Upper lobe of right lung (tissue), 1 donor: ENCODE measurements at regions not wholly inside any gene's neighbourhood (a gene's known extent, or its start where the extent isn't known, plus 50 kb on each side); places are given as distances from the start of the nearest gene placed in this dataset.
A peak's percentile ranks its signal among the peaks of the same experiment; 100 is the strongest.

Experiments
- ATAC-seq: fragments of 200-7000 bp; cut with Tn5 transposase; one replicate; pipeline ENCODE4 v1.9.1; 2020; ENCODE audit warnings: mild to moderate bottlenecking, moderate library complexity
- DNase-seq: peaks from one replicate; pipeline ENCODE4 v3.0.0-alpha.2; 2020
- H3K27ac ChIP-seq: fragments of 200-600 bp; one replicate; pipeline ENCODE4 v1.8.0; 2022
- H3K27me3 ChIP-seq: fragments of 200-600 bp; one replicate; pipeline ENCODE4 v1.8.0; 2022; ENCODE audit warnings: mild to moderate bottlenecking
- H3K36me3 ChIP-seq: fragments of 200-600 bp; one replicate; pipeline ENCODE4 v1.8.0; 2022
- H3K4me1 ChIP-seq: fragments of 200-600 bp; one replicate; pipeline ENCODE4 v1.8.0; 2022
- H3K4me3 ChIP-seq: fragments of 200-600 bp; one replicate; pipeline ENCODE4 v1.8.0; 2022; ENCODE audit warnings: mild to moderate bottlenecking
- H3K9me3 ChIP-seq: fragments of 200-600 bp; one replicate; pipeline ENCODE4 v1.8.0; 2022
- intact Hi-C: fragments of 100-400 bp; cut with DNase I; formaldehyde crosslinking; loops from one replicate; pipeline ENCODE4 v1.11.0; 2022
- TF ChIP-seq, protein P1 (sequence below): fragments of 200-600 bp; IDR thresholded peaks from one replicate; pipeline ENCODE4 v1.8.0; 2022; ENCODE audit warnings: antibody characterized with exemption
- donor health status: DM: no; HTN: yes; CAD: no; lungs with severe emphysema.

GRCh38 chr17:77433385-77434135 is 292.8 kb downstream of the SEC14L1 start:
- no peak overlapping the region for H3K27ac ChIP-seq
- H3K36me3 ChIP-seq: no peaks in the 10 kb centered on the region
- no peaks in the 10 kb centered on the region for H3K9me3 ChIP-seq
- no peak overlapping the region for H3K4me3 ChIP-seq
- ATAC-seq (no peak), DNase-seq (no peak)
- TF ChIP-seq, protein P1, sequence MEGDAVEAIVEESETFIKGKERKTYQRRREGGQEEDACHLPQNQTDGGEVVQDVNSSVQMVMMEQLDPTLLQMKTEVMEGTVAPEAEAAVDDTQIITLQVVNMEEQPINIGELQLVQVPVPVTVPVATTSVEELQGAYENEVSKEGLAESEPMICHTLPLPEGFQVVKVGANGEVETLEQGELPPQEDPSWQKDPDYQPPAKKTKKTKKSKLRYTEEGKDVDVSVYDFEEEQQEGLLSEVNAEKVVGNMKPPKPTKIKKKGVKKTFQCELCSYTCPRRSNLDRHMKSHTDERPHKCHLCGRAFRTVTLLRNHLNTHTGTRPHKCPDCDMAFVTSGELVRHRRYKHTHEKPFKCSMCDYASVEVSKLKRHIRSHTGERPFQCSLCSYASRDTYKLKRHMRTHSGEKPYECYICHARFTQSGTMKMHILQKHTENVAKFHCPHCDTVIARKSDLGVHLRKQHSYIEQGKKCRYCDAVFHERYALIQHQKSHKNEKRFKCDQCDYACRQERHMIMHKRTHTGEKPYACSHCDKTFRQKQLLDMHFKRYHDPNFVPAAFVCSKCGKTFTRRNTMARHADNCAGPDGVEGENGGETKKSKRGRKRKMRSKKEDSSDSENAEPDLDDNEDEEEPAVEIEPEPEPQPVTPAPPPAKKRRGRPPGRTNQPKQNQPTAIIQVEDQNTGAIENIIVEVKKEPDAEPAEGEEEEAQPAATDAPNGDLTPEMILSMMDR: no peak
- intact Hi-C loops: loop anchor here (5.0 to 10.0 kb wide), 2 partner anchors 59 to 99 kb away; no protein-coding TSS in a partner anchor
- no peaks in the 10 kb centered on the region for H3K27me3 ChIP-seq
- H3K4me1 ChIP-seq: peaks cover 83% of the 10 kb centered on the region

GRCh38 chr17:77434136-77435114 is 293.7 kb downstream of the SEC14L1 start:
- TF ChIP-seq, protein P1: no peak
- ATAC-seq: no peak
- DNase-seq: no peak
- no peak overlapping the region for H3K27ac ChIP-seq
- no peaks in the 10 kb centered on the region for H3K36me3 ChIP-seq
- no peaks in the 10 kb centered on the region for H3K27me3 ChIP-seq
- no peak overlapping the region for H3K4me3 ChIP-seq
- no peaks in the 10 kb centered on the region for H3K9me3 ChIP-seq
- H3K4me1 ChIP-seq: peaks cover 85% of the 10 kb centered on the region
- intact Hi-C loops: loop anchor here (5.0 to 10.0 kb wide), 2 partner anchors 58 to 100 kb away; no protein-coding TSS in a partner anchor

DNA sequence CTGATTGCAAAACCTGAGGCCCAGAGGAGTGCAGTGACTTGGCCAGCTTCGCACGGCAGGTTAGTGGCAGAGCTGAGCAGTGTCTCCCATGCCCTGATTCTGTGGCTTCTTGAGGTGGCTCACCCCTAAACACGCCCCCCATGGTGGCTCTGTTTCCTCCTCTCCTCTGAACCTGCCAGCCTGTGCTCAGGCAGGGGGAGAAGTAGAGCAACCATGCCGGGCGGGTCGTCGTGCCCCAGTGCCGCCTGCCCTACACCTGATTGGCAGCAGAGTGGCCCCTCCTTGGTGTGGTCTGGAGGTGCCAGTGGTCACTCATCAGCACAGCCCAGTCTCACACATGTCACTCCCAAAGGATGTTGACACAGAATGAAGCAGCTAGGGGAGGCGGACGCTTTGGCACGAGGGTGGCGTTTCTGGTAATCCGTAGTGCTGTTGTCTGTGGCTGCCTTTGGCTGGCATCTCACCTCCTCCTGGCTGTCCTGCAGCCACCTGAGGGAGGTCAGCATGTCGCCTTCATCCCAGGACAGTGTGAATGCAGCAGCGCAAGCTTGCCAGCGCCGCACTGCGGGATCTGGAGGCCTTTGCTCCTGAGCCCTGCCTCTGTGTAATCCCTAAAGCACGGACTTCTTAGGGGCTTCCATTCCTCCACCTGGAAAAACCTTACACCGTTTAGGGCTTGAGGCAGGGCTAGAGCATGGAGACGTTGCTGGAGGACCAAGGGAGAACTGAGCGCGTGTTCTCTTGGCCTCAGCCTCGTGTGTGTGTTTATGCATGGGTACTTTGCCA is 294.7 kb downstream of the SEC14L1 start:
- H3K27ac ChIP-seq: peak overlapping the region; percentile 11
- TF ChIP-seq, protein P1: no peak
- ATAC-seq (no peak), DNase-seq (no peak)
- no peak overlapping the region for H3K4me3 ChIP-seq
- intact Hi-C loops: loop anchor here (10.0 kb wide), 1 partner anchor 101 kb away; no protein-coding TSS in a partner anchor
- no peaks in the 10 kb centered on the region for H3K36me3 ChIP-seq
- peaks cover 85% of the 10 kb centered on the region for H3K4me1 ChIP-seq
- no peaks in the 10 kb centered on the region for H3K27me3 ChIP-seq
- H3K9me3 ChIP-seq: no peaks in the 10 kb centered on the region

DNA sequence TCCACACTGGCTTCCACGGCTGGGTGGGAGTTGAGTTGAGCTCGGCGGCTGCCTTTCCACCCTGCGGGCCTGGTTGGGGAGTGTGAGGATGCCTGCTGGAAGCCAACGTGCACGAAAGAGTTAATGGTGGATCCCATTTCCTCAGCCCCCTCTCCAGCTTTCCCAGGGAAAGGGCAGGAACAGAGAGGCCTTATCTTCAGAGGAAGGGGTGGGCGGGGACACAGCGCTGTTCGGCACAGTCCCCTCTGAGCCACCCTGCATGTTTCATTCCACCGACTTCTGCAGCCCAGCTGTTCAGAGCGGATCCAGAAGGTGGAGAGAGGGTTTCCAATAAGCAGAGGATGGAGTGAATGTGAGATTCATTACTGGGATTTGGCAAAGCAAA is 295.3 kb downstream of the SEC14L1 start:
- intact Hi-C loops: loop anchor here (10.0 kb wide), 1 partner anchor 101 kb away; no protein-coding TSS in a partner anchor
- Histone ChIP-seq H3K27ac (no peak overlapping the region), H3K4me1 (peaks cover 85% of the 10 kb centered on the region), H3K4me3 (no peak overlapping the region), H3K9me3 (no peaks in the 10 kb centered on the region), H3K27me3 (no peaks in the 10 kb centered on the region), H3K36me3 (no peaks in the 10 kb centered on the region)
- TF ChIP-seq, protein P1: no peak
- DNase-seq (no peak), ATAC-seq (peak; percentile 13)

GRCh38 chr17:77436481-77436880 is 295.7 kb downstream of the SEC14L1 start:
- H3K4me1 ChIP-seq: peaks cover 89% of the 10 kb centered on the region
- TF ChIP-seq, protein P1: no peak

More at GRCh38 chr17:77436481-77436880, 295.7 kb downstream of the SEC14L1 start:
- ATAC-seq: no peak
- intact Hi-C loops: loop anchor here (10.0 kb wide), 1 partner anchor 102 kb away; no protein-coding TSS in a partner anchor
- H3K27ac ChIP-seq: no peak overlapping the region
- H3K36me3 ChIP-seq: no peaks in the 10 kb centered on the region
- H3K9me3 ChIP-seq: no peaks in the 10 kb centered on the region
- DNase-seq: no peak
- H3K4me3 ChIP-seq: no peak overlapping the region
- H3K27me3 ChIP-seq: no peaks in the 10 kb centered on the region
